GM18868 (cell line): ENCODE measurements at regions not wholly inside any gene's neighbourhood (a gene's known extent, or its start where the extent isn't known, plus 50 kb on each side); places are given as distances from the start of the nearest gene placed in this dataset.
"Not testable (repeated sequence)": the region's sequence is repeated elsewhere in the genome, so short reads cannot be mapped to it uniquely, and the experiment has no call there.

Experiments used
- ATAC-seq: cut with Tn5 transposase; IDR thresholded peaks from one replicate; pipeline ENCODE4 v1.9.1; 2021; ENCODE audit warnings: mild to moderate bottlenecking, moderate library complexity; ENCODE audit not compliant: unreplicated experiment

- no peak for ATAC-seq
Measured at GRCh38 chr17:37859451-37859850, 64.8 kb upstream of the TBC1D3K start.

GRCh38 chr17:37858391-37858790, 65.8 kb upstream of the TBC1D3K start:
- ATAC-seq: not testable (repeated sequence)

GRCh38 chr17:37856245-37856644, 68.0 kb upstream of the TBC1D3K start:
- ATAC-seq: no peak

GRCh38 chr17:37849617-37849972, 74.6 kb upstream of the TBC1D3K start:
- no peak for ATAC-seq

- peak; percentile 70 for ATAC-seq
Measured at GRCh38 chr17:37848690-37849616, 75.3 kb upstream of the TBC1D3K start.

- no peak for ATAC-seq
Measured at GRCh38 chr17:37847811-37848331, 76.3 kb upstream of the TBC1D3K start.

- no peak for ATAC-seq
Measured at GRCh38 chr17:37847102-37847501, 77.1 kb upstream of the TBC1D3K start.

GRCh38 chr17:37844977-37845293, 79.3 kb upstream of the TBC1D3K start:
- no peak for ATAC-seq

- ATAC-seq: no peak
Measured at GRCh38 chr17:37844158-37844976, 79.8 kb upstream of the TBC1D3K start.

GRCh38 chr17:37842401-37842800, 81.8 kb upstream of the TBC1D3K start:
- ATAC-seq: no peak

- ATAC-seq: no peak
Measured at GRCh38 chr17:37841232-37841631, 83.0 kb upstream of the TBC1D3K start.

GRCh38 chr17:37840576-37840975, 83.6 kb upstream of the TBC1D3K start:
- ATAC-seq: no peak

GRCh38 chr17:37839196-37839978, 84.8 kb upstream of the TBC1D3K start:
- no peak for ATAC-seq

- ATAC-seq: no peak
Measured at GRCh38 chr17:37838276-37838675, 85.9 kb upstream of the TBC1D3K start.

- ATAC-seq: no peak
Measured at GRCh38 chr17:37836593-37836992, 87.6 kb upstream of the TBC1D3K start.

- no peak for ATAC-seq
Measured at GRCh38 chr17:37834168-37834567, 89.3 kb upstream of the HNF1B start.

- no peak for ATAC-seq
Measured at GRCh38 chr17:37833237-37833859, 88.5 kb upstream of the HNF1B start.

- no peak for ATAC-seq
Measured at GRCh38 chr17:37831986-37832385, 87.1 kb upstream of the HNF1B start.

GRCh38 chr17:37831492-37831891, 86.6 kb upstream of the HNF1B start:
- ATAC-seq: no peak

GRCh38 chr17:37830151-37830993, 85.5 kb upstream of the HNF1B start:
- peak; percentile 39 for ATAC-seq
